HUES6 (cell line): ENCODE measurements at regions not wholly inside any gene's neighbourhood (a gene's known extent, or its start where the extent isn't known, plus 50 kb on each side); places are given as distances from the start of the nearest gene placed in this dataset.

Source experiments
- H3K27ac ChIP-seq: 2 replicates; pipeline ENCODE4 v1.7.0; 2013; ENCODE audit warnings: low read depth, mild to moderate bottlenecking, low read length, inconsistent platforms
- H3K27me3 ChIP-seq: 2 replicates; pipeline ENCODE4 v1.6.1; 2013; ENCODE audit warnings: low read length; ENCODE audit not compliant: control insufficient read depth, insufficient read depth
- H3K36me3 ChIP-seq: 2 replicates; pipeline ENCODE4 v1.6.1; 2013; ENCODE audit warnings: low read length; ENCODE audit not compliant: control insufficient read depth, insufficient read depth
- H3K4me1 ChIP-seq: 2 replicates; pipeline ENCODE4 v1.6.1; 2013; ENCODE audit warnings: low read length; ENCODE audit not compliant: control insufficient read depth, insufficient read depth
- H3K4me3 ChIP-seq: 2 replicates; pipeline ENCODE4 v1.5.1; 2013; ENCODE audit warnings: low read depth, low read length
- H3K9ac ChIP-seq: one replicate; pipeline ENCODE4 v1.6.1; 2013; ENCODE audit warnings: mild to moderate bottlenecking, low read length
- H3K9me3 ChIP-seq: 2 replicates; pipeline ENCODE4 v1.6.1; 2013; ENCODE audit warnings: low read depth, low read length; ENCODE audit not compliant: control insufficient read depth, insufficient read depth

DNA sequence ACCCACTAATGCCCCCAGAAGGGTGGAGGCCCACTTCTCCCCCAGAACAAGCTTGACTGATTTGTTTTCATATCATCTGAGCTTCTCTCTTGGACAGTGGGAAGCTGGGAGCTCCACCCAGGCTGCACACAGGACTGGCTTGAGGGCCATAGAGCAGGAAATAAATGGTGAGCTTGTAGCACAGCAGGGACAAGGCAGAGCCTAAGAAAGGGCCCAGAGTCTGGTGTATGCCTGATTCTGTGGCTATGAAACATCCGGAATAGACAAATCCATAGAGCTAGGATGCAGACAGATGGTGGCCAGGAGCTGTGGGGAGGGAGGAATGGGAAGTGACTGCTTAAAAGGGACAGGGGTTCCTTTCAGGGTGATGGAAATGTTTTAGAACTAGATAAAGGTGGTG is 79.0 kb downstream of the ARL6IP4 start:
- peaks cover 8% of the 10 kb centered on the region; the same call in 1 of the 2 replicates for H3K4me1 ChIP-seq
- no peak overlapping the region for H3K4me3 ChIP-seq
- H3K27me3 ChIP-seq = no peaks in the 10 kb centered on the region
- no peak overlapping the region for H3K27ac ChIP-seq
- no peaks in the 10 kb centered on the region for H3K36me3 ChIP-seq
- no peaks in the 10 kb centered on the region for H3K9me3 ChIP-seq
- no peak overlapping the region for H3K9ac ChIP-seq

DNA sequence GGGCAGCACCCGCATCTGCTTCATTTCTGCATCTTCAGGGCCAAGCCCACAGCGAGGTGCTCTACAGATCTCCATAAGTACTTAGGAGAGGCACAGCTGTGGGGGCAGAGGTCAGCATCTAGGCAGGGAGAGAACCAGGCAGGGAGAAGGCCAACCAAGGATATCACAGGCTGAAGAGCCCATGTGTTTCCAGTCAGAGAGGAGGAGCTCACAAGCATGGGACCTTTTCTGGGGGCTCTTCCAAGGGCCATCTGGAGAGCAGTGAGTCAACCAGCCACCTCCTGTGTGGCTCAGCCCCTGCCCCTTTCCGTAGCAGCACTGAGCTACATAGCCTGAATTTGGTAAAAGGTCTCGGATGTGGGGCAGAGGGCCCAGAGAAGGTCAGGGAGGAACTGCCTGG is 78.5 kb downstream of the ARL6IP4 start:
- Histone ChIP-seq H3K4me1 (peaks cover 8% of the 10 kb centered on the region; the same call in 1 of the 2 replicates), H3K9me3 (no peaks in the 10 kb centered on the region), H3K9ac (no peak overlapping the region), H3K36me3 (no peaks in the 10 kb centered on the region), H3K27me3 (no peaks in the 10 kb centered on the region), H3K27ac (no peak overlapping the region), H3K4me3 (no peak overlapping the region)

DNA sequence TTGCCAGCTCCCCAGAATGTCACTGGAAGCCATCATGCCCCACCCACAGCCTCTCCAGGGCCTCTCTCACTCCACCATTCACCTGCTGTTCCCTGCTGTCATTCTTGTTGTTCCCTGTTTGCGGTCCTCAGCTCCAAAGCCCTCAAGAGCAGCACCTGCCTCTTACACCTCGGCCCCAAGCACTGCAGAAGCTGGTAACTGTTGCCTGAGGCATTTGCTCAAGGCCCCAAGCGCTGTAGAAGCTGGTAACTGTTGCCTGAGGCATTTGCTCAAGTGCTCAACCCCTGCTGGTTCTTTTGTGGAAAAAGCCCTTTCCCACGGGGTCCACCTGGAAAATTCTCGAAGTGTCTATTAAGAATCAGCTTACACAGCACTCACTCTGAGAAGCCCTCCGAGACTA is 78.0 kb downstream of the ARL6IP4 start:
- Histone ChIP-seq H3K27ac (no peak overlapping the region), H3K27me3 (no peaks in the 10 kb centered on the region), H3K9me3 (no peaks in the 10 kb centered on the region), H3K4me1 (peaks cover 8% of the 10 kb centered on the region; the same call in 1 of the 2 replicates), H3K9ac (no peak overlapping the region), H3K4me3 (no peak overlapping the region), H3K36me3 (no peaks in the 10 kb centered on the region)

DNA sequence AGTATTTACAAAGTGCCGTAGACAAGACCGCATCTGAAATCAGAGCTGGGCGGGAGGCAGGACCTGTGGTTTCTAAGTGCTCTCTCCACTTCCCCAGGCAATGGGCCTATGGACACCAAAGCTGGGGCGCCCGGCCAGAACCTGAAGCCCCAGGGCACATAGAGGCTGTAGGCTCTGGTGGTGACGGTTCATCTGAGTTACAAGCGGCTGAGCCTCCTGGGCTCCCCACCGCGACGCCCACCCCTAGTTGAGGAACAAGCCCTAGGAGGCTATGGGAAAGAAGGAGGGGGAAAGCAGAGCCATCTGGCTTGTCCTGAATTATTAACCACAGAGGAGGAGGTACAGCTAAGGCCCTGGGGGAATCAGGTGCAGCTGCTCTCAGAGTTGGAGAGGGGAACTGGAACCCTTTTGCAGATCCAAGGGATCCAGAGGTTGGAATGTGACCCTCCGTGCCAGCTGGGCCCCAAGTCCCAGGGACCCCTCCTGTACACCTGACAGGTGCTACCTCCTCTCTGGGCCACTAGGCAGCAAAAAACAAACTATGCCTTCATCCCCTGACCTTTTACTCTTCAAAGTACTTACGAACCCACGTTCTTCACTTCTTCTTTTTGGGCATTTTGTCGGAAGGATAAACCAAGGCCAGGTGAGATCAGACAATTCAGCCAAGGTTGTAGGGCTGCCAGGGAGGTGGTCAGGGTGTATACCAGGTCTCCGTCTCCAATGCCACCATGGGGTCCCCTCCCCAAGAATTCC is 77.2 kb downstream of the ARL6IP4 start:
- H3K4me1 ChIP-seq = peaks cover 5% of the 10 kb centered on the region; the same call in 1 of the 2 replicates
- H3K36me3 ChIP-seq = no peaks in the 10 kb centered on the region
- H3K9ac ChIP-seq = no peak overlapping the region
- no peaks in the 10 kb centered on the region for H3K9me3 ChIP-seq
- no peak overlapping the region for H3K27ac ChIP-seq
- no peaks in the 10 kb centered on the region for H3K27me3 ChIP-seq
- no peak overlapping the region for H3K4me3 ChIP-seq

DNA sequence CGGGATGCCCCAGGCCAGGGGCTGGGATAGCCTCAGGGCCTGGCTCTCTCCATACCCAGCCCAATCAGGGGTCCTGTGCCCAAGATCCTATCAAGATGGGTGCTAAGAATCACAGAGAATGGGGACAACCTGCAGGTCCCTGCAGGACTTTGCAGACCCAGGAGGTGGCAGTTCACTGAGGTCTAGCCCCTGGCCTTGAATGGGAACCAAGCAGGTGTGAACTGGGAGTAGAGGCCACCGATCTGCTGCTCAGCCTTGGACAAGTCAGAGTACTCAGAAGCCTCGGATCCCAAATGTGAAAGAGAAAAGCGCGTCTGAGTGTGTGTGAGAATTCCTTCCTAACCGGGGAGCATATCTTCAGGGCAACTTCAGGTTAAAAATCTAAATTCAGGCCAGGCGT is 76.2 kb downstream of the ARL6IP4 start:
- Histone ChIP-seq H3K9me3 (no peaks in the 10 kb centered on the region), H3K9ac (no peak overlapping the region), H3K27ac (no peak overlapping the region), H3K4me1 (peaks cover 5% of the 10 kb centered on the region; the same call in 1 of the 2 replicates), H3K27me3 (no peaks in the 10 kb centered on the region), H3K4me3 (no peak overlapping the region), H3K36me3 (no peaks in the 10 kb centered on the region)

DNA sequence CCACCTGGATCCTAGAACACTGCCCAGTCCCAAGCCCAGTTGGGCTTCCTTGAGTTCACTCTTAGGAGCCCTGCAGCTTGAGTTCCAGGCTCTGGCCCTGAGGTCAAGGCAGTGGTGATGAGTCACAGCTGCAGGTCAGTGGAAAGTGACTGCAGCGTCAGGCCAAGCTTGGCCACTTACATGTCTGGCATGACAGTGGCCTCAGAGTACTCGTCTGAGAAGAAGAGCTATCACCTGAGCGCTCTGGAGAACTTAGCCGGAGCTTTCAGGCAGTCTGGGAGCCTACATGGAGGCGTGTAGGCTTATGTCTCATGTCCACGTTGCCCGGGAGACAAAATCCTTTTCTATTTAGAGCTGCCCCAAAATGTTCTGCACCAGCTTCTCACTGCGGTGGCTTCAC is 75.6 kb downstream of the ARL6IP4 start:
- Histone ChIP-seq H3K4me3 (no peak overlapping the region), H3K27ac (no peak overlapping the region), H3K36me3 (no peaks in the 10 kb centered on the region), H3K9me3 (no peaks in the 10 kb centered on the region), H3K27me3 (no peaks in the 10 kb centered on the region), H3K4me1 (peaks cover 5% of the 10 kb centered on the region; the same call in 1 of the 2 replicates), H3K9ac (no peak overlapping the region)

DNA sequence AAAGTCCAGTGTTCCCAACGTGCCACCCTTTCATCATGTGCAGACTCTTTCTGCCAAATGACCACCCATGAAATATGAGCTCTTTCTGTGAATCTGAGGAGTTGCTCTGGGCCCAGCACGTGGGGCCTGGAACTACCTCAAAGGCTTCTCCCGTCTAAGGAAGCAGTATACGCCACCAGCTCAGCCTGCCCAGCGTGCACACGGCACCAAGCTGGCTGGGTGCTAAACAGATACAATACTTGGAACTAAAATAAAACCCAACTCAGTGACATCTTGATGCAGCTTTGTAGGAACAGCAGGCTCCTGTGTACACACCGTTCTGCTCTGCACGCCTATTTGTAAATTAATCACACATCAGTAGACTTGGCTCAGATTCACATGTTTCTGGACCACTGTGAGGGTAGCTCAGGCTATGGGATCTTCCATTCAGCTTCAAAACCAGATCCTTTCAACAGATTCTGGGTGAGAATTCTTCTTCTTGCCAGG is 74.8 kb downstream of the ARL6IP4 start:
- Histone ChIP-seq H3K9me3 (no peaks in the 10 kb centered on the region), H3K27ac (no peak overlapping the region), H3K27me3 (no peaks in the 10 kb centered on the region), H3K9ac (no peak overlapping the region), H3K36me3 (no peaks in the 10 kb centered on the region), H3K4me1 (peaks cover 5% of the 10 kb centered on the region; the same call in 1 of the 2 replicates), H3K4me3 (no peak overlapping the region)

DNA sequence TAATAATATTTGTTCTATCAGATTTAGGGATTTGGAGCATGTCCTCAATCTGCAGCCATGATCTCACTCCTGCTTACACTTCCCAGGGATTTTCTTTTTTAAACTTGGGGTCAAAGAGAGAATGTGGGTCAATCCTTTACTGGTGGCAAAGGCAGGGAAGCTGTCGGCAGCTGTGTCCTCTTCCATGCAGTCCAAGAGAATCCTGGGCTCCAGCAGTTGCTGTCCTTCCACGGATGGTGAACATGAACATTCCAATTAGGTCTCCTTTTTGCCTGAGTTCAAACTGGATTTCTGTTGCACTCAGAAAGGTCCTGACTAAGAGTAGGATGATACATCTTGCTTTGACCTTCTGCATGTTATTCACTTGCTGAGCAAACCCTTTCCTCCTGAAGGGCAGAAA is 73.9 kb downstream of the ARL6IP4 start:
- H3K27ac ChIP-seq = no peak overlapping the region
- no peaks in the 10 kb centered on the region for H3K9me3 ChIP-seq
- no peaks in the 10 kb centered on the region for H3K36me3 ChIP-seq
- H3K27me3 ChIP-seq = no peaks in the 10 kb centered on the region
- peaks cover 5% of the 10 kb centered on the region; the same call in 1 of the 2 replicates for H3K4me1 ChIP-seq
- H3K9ac ChIP-seq = no peak overlapping the region
- no peak overlapping the region for H3K4me3 ChIP-seq

DNA sequence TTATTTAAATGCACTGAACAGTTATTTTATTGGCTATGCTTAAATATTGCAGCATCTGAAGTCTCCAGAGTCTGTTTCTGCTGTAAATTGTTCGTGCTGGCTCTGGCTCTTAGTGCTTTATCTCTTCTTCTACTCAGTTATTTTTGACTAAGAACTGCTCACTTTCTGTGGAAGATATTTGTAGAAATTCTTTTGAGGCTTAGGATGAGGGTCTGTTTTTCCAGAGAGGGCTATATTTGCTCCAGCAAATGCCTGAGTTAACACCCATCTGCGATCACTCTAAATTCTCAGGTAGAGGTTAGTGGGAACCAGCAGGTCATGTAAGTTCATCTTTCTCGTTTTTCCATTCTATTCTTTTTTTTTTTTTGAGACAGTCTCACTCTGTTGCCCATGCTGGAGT is 71.1 kb downstream of the ARL6IP4 start:
- Histone ChIP-seq H3K4me3 (no peak overlapping the region), H3K27me3 (no peaks in the 10 kb centered on the region), H3K9ac (no peak overlapping the region), H3K4me1 (no peaks in the 10 kb centered on the region; the same call in 1 of the 2 replicates), H3K9me3 (no peaks in the 10 kb centered on the region), H3K36me3 (no peaks in the 10 kb centered on the region), H3K27ac (no peak overlapping the region)

DNA sequence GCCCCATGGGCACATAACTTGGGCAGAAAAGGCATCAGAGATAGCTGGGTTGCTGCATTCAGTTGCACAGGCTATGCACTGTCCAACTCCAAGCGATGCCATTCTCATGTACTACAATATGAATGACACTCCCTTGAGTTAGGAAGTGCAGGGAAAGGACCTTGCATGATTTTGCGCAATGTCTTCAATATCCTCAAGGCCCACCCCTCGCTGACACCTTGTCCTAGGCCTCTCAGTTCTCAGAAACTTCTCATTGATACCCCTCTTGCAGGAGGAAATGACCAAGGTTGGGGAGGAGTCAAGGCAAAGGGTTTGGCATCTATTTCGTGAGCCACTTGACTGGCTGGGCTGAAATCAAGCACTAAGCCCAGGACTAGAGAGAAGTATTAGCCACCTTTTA is 70.4 kb downstream of the ARL6IP4 start:
- no peaks in the 10 kb centered on the region for H3K9me3 ChIP-seq
- no peak overlapping the region for H3K9ac ChIP-seq
- no peaks in the 10 kb centered on the region; the same call in 1 of the 2 replicates for H3K4me1 ChIP-seq
- H3K4me3 ChIP-seq = no peak overlapping the region
- no peaks in the 10 kb centered on the region for H3K27me3 ChIP-seq
- no peaks in the 10 kb centered on the region for H3K36me3 ChIP-seq
- H3K27ac ChIP-seq = no peak overlapping the region

DNA sequence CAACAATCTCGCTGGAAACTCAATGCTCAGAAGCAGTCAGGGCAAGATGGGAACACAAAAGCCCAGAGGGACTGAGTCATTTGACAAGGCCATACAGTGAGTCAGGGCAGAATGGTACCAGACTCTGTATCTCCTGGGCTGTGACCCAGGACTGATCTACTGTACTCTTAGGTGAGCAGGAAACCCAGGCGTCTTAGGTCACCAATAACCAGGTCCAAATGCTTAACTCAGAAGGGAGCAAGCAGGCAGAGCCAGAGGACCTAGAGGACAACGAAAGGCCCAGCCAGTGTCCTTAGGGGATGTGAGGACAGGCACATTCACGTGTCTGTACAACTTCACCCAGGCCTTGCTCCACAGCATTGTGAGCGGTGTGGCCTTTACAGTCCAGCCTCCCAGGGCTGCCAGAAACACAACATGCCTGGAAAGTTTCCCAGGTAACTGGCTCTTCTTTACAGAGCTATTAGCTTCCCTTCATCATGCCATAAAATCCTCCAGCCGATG is 69.9 kb downstream of the ARL6IP4 start:
- Histone ChIP-seq H3K9me3 (no peaks in the 10 kb centered on the region), H3K36me3 (no peaks in the 10 kb centered on the region), H3K4me1 (no peaks in the 10 kb centered on the region; the same call in 1 of the 2 replicates), H3K27ac (no peak overlapping the region), H3K9ac (no peak overlapping the region), H3K27me3 (no peaks in the 10 kb centered on the region), H3K4me3 (no peak overlapping the region)
